ENCODE measurements at regions not wholly inside any gene's neighbourhood (a gene's known extent, or its start where the extent isn't known, plus 50 kb on each side); places are given as distances from the start of the nearest gene placed in this dataset.

- TF ChIP-seq POLR2AphosphoS5 (IDR thresholded peaks at IDR 0.05) (no peak), CTCF (IDR thresholded peaks at IDR 0.05) (no peak), POLR2A (IDR thresholded peaks at IDR 0.05) (no peak)
- Histone ChIP-seq H3K36me3 (no peaks in the 10 kb centered on the region), H3K27ac (no peak overlapping the region), H3K4me1 (no peaks in the 10 kb centered on the region), H3K9me3 (no peaks in the 10 kb centered on the region), H3K27me3 (no peaks in the 10 kb centered on the region), H3K4me3 (no peak overlapping the region)
- DNase-seq (ENCODE audit: low spot score in 2 of 2), result no peak
- intact Hi-C loops (cut with DNase I; ENCODE audit: low total_unique reads), result no loop called here
Observed at GRCh38 chr12:60020068-60020467, 424.2 kb downstream of the SLC16A7 start.

- Histone ChIP-seq H3K4me3 (no peak overlapping the region), H3K4me1 (no peaks in the 10 kb centered on the region), H3K36me3 (no peaks in the 10 kb centered on the region), H3K27me3 (no peaks in the 10 kb centered on the region), H3K27ac (no peak overlapping the region), H3K9me3 (no peaks in the 10 kb centered on the region)
- TF ChIP-seq POLR2A (IDR thresholded peaks at IDR 0.05) (no peak), CTCF (IDR thresholded peaks at IDR 0.05) (no peak), POLR2AphosphoS5 (IDR thresholded peaks at IDR 0.05) (no peak)
- DNase-seq (ENCODE audit: low spot score in 2 of 2), result no peak
- intact Hi-C loops (cut with DNase I; ENCODE audit: low total_unique reads), result no loop called here
Observed at GRCh38 chr12:60021235-60021634, 425.4 kb downstream of the SLC16A7 start.

- intact Hi-C loops (cut with DNase I; ENCODE audit: low total_unique reads), result no loop called here
- no peak for DNase-seq (ENCODE audit: low spot score in 2 of 2)
- TF ChIP-seq POLR2AphosphoS5 (IDR thresholded peaks at IDR 0.05) (no peak), POLR2A (IDR thresholded peaks at IDR 0.05) (no peak), CTCF (IDR thresholded peaks at IDR 0.05) (no peak)
- H3K4me3 ChIP-seq, result no peak overlapping the region
- no peaks in the 10 kb centered on the region for H3K9me3 ChIP-seq
- no peaks in the 10 kb centered on the region for H3K36me3 ChIP-seq
- no peak overlapping the region for H3K27ac ChIP-seq
- no peaks in the 10 kb centered on the region for H3K27me3 ChIP-seq
- H3K4me1 ChIP-seq, result no peaks in the 10 kb centered on the region
Observed at GRCh38 chr12:60027266-60027665, 431.4 kb downstream of the SLC16A7 start.

- Histone ChIP-seq H3K27ac (no peak overlapping the region), H3K27me3 (no peaks in the 10 kb centered on the region), H3K4me3 (no peak overlapping the region), H3K9me3 (peaks cover 6 to 7% of the 10 kb centered on the region in 2 donors), H3K36me3 (no peaks in the 10 kb centered on the region), H3K4me1 (no peaks in the 10 kb centered on the region)
- no peak for TF ChIP-seq POLR2AphosphoS5 (IDR thresholded peaks at IDR 0.05)
- intact Hi-C loops (cut with DNase I; ENCODE audit: low total_unique reads), result no loop called here
- DNase-seq (ENCODE audit: low spot score in 2 of 2), result no peak
Observed at GRCh38 chr12:60034147-60034546, 438.3 kb downstream of the SLC16A7 start.

GRCh38 chr12:60035835-60036234 lies 440.0 kb downstream of the SLC16A7 start:
- H3K4me3 ChIP-seq, result no peak overlapping the region
- no peaks in the 10 kb centered on the region for H3K4me1 ChIP-seq
- H3K36me3 ChIP-seq, result no peaks in the 10 kb centered on the region
- no peak for TF ChIP-seq CTCF (IDR thresholded peaks at IDR 0.05)
- TF ChIP-seq POLR2A (IDR thresholded peaks at IDR 0.05), result no peak
- no peak for TF ChIP-seq POLR2AphosphoS5 (IDR thresholded peaks at IDR 0.05)
- intact Hi-C loops (cut with DNase I; ENCODE audit: low total_unique reads), result no loop called here
- no peak overlapping the region for H3K27ac ChIP-seq
- no peak for DNase-seq (ENCODE audit: low spot score in 2 of 2)
- peaks cover 6 to 7% of the 10 kb centered on the region in 2 donors for H3K9me3 ChIP-seq
- no peaks in the 10 kb centered on the region for H3K27me3 ChIP-seq

GRCh38 chr12:60042835-60043234 lies 447.0 kb downstream of the SLC16A7 start:
- no peak for TF ChIP-seq POLR2A (IDR thresholded peaks at IDR 0.05)

More at GRCh38 chr12:60042835-60043234, 447.0 kb downstream of the SLC16A7 start:
- Histone ChIP-seq H3K27me3 (no peaks in the 10 kb centered on the region), H3K4me3 (no peak overlapping the region), H3K4me1 (no peaks in the 10 kb centered on the region), H3K27ac (no peak overlapping the region), H3K9me3 (no peaks in the 10 kb centered on the region), H3K36me3 (no peaks in the 10 kb centered on the region)
- no peak for DNase-seq (ENCODE audit: low spot score in 2 of 2)
- intact Hi-C loops (cut with DNase I; ENCODE audit: low total_unique reads), result no loop called here

Data from breast epithelium (tissue), 4 donors.